ENCODE measurements at regions not wholly inside any gene's neighbourhood (a gene's known extent, or its start where the extent isn't known, plus 50 kb on each side); places are given as distances from the start of the nearest gene placed in this dataset.

DNA sequence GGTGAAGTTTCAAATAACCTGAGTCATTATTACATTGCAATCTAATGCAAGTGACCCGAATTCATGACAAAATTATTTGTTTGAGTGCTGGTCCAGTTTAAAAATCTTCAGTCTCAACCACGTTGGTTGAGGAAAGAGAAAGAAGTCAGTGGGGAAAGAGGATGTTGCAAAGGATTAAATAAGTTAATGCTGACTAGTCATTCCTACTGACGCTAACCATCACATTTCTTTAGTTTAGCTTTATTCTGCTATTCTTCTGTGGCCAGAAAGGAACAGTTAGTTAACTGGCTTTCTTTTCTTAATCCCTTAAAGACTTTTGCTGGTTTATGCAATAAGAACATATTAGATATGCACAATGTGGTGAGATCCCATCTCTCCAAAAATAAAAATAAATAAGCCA, 143.8 kb upstream of the FAM83B start:
- ChIA-PET CTCF (interaction anchor here (3.1 kb wide), 1 partner anchor 14 kb away, joined by 16 read pairs; no protein-coding TSS in a partner anchor), POLR2A (no interaction called here)
- no peak overlapping the region for H3K4me3 ChIP-seq (ENCODE audit: control insufficient read depth in 1 of 7, extremely low read depth in 1 of 7, insufficient read depth in 4 of 7, low read depth in 2 of 7, low read length in 6 of 7)
- H3K27me3 ChIP-seq (replicated peaks in 2 of 5; ENCODE audit: control insufficient read depth in 4 of 5, insufficient read depth in 5 of 5, low read length in 4 of 5): no peaks in the 10 kb centered on the region
- 100% methylated on average over 1 of the region's 3 CpGs for WGBS (ENCODE audit: insufficient coverage)
- H3K27ac ChIP-seq (ENCODE audit: insufficient read depth in 1 of 2, low read depth in 1 of 2, low read length in 2 of 2, poor library complexity in 1 of 2, severe bottlenecking in 2 of 2): no peak overlapping the region
- no peaks in the 10 kb centered on the region for H3K4me1 ChIP-seq (ENCODE audit: control extremely low read depth in 1 of 4, control insufficient read depth in 4 of 4, insufficient read depth in 4 of 4, low read length in 3 of 4)
- no peaks in the 10 kb centered on the region for H3K9me3 ChIP-seq (ENCODE audit: control extremely low read depth in 1 of 5, control insufficient read depth in 4 of 5, insufficient read depth in 2 of 5, low read depth in 1 of 5, low read length in 4 of 5)
- H3K36me3 ChIP-seq (ENCODE audit: control insufficient read depth in 4 of 4, insufficient read depth in 4 of 4, low read length in 3 of 4): no peaks in the 10 kb centered on the region
- DNase-seq: no peak

GRCh38 chr6:54706391-54706790, 140.2 kb upstream of the FAM83B start:
- no peaks in the 10 kb centered on the region for H3K27me3 ChIP-seq (replicated peaks in 2 of 5; ENCODE audit: control insufficient read depth in 4 of 5, insufficient read depth in 5 of 5, low read length in 4 of 5)
- H3K4me3 ChIP-seq (ENCODE audit: control insufficient read depth in 1 of 7, extremely low read depth in 1 of 7, insufficient read depth in 4 of 7, low read depth in 2 of 7, low read length in 6 of 7): no peak overlapping the region
- H3K4me1 ChIP-seq (ENCODE audit: control extremely low read depth in 1 of 4, control insufficient read depth in 4 of 4, insufficient read depth in 4 of 4, low read length in 3 of 4): no peaks in the 10 kb centered on the region
- ChIA-PET POLR2A (no interaction called here), CTCF (interaction anchor here (1.1 kb wide), 1 partner anchor 10 kb away, joined by 3 read pairs; no protein-coding TSS in a partner anchor)
- DNase-seq: no peak
- no peaks in the 10 kb centered on the region for H3K9me3 ChIP-seq (ENCODE audit: control extremely low read depth in 1 of 5, control insufficient read depth in 4 of 5, insufficient read depth in 2 of 5, low read depth in 1 of 5, low read length in 4 of 5)
- H3K27ac ChIP-seq (ENCODE audit: insufficient read depth in 1 of 2, low read depth in 1 of 2, low read length in 2 of 2, poor library complexity in 1 of 2, severe bottlenecking in 2 of 2): no peak overlapping the region
- no CpG with 5 or more reads among the region's 3 CpGs for WGBS (ENCODE audit: insufficient coverage)
- no peaks in the 10 kb centered on the region for H3K36me3 ChIP-seq (ENCODE audit: control insufficient read depth in 4 of 4, insufficient read depth in 4 of 4, low read length in 3 of 4)

DNA sequence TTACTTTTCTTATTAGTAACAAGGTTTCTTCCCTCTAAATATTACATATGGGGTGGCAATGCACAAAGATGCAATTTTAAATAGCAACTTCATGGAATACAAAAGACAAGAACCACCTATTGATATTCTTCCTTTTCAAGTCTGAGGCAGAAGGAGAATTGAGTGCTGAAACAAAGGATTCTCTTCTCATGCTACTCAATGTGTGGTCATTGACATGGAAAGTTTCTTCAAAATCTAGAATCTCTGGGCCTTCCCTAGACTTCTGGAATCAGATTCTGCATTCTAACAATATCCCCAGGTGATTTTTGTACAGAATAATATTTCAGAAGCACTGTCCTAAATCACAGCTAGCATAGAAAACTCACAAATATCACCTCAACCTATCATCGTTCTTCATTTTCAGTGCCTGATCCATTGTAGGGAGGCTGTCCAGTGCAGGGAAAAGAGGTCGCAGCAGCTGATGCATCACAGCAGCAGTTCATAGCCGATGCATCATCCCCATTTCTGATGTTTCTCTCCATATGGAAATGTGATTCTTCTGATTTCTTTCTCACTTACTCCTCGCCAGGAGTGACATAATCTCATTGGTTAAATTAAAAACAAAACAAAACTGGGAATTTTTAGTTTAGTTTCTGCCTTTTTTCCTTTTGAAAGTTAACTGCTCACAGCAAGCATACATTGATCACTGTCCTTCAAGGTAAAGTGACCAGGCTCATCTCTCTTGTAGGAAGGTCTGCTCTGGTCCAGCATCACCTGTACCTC, 139.5 kb upstream of the FAM83B start:
- ChIA-PET POLR2A (no interaction called here), CTCF (interaction anchor here (1.1 to 1.8 kb wide), 2 partner anchors 10 to 13 kb away, joined by 3 to 4 read pairs; no protein-coding TSS in a partner anchor)
- H3K27me3 ChIP-seq (replicated peaks in 2 of 5; ENCODE audit: control insufficient read depth in 4 of 5, insufficient read depth in 5 of 5, low read length in 4 of 5): no peaks in the 10 kb centered on the region
- no peaks in the 10 kb centered on the region for H3K36me3 ChIP-seq (ENCODE audit: control insufficient read depth in 4 of 4, insufficient read depth in 4 of 4, low read length in 3 of 4)
- DNase-seq: no peak
- H3K27ac ChIP-seq (ENCODE audit: insufficient read depth in 1 of 2, low read depth in 1 of 2, low read length in 2 of 2, poor library complexity in 1 of 2, severe bottlenecking in 2 of 2): no peak overlapping the region
- no peak overlapping the region for H3K4me3 ChIP-seq (ENCODE audit: control insufficient read depth in 1 of 7, extremely low read depth in 1 of 7, insufficient read depth in 4 of 7, low read depth in 2 of 7, low read length in 6 of 7)
- no peaks in the 10 kb centered on the region for H3K4me1 ChIP-seq (ENCODE audit: control extremely low read depth in 1 of 4, control insufficient read depth in 4 of 4, insufficient read depth in 4 of 4, low read length in 3 of 4)
- H3K9me3 ChIP-seq (ENCODE audit: control extremely low read depth in 1 of 5, control insufficient read depth in 4 of 5, insufficient read depth in 2 of 5, low read depth in 1 of 5, low read length in 4 of 5): no peaks in the 10 kb centered on the region
- 88% methylated on average over 1 of the region's 4 CpGs for WGBS (ENCODE audit: insufficient coverage)

GRCh38 chr6:54710456-54710855, 136.1 kb upstream of the FAM83B start:
- ChIA-PET POLR2A (no interaction called here), CTCF (no interaction called here)
- Histone ChIP-seq H3K9me3 (ENCODE audit: control extremely low read depth in 1 of 5, control insufficient read depth in 4 of 5, insufficient read depth in 2 of 5, low read depth in 1 of 5, low read length in 4 of 5) (no peaks in the 10 kb centered on the region), H3K4me1 (ENCODE audit: control extremely low read depth in 1 of 4, control insufficient read depth in 4 of 4, insufficient read depth in 4 of 4, low read length in 3 of 4) (no peaks in the 10 kb centered on the region), H3K27me3 (replicated peaks in 2 of 5; ENCODE audit: control insufficient read depth in 4 of 5, insufficient read depth in 5 of 5, low read length in 4 of 5) (no peaks in the 10 kb centered on the region), H3K4me3 (ENCODE audit: control insufficient read depth in 1 of 7, extremely low read depth in 1 of 7, insufficient read depth in 4 of 7, low read depth in 2 of 7, low read length in 6 of 7) (no peak overlapping the region), H3K27ac (ENCODE audit: insufficient read depth in 1 of 2, low read depth in 1 of 2, low read length in 2 of 2, poor library complexity in 1 of 2, severe bottlenecking in 2 of 2) (no peak overlapping the region), H3K36me3 (ENCODE audit: control insufficient read depth in 4 of 4, insufficient read depth in 4 of 4, low read length in 3 of 4) (no peaks in the 10 kb centered on the region)
- DNase-seq: no peak
- 100% methylated on average over 2 of the region's 2 CpGs for WGBS (ENCODE audit: insufficient coverage)

GRCh38 chr6:54716010-54716409, 130.6 kb upstream of the FAM83B start:
- no peaks in the 10 kb centered on the region for H3K36me3 ChIP-seq (ENCODE audit: control insufficient read depth in 4 of 4, insufficient read depth in 4 of 4, low read length in 3 of 4)
- no peak overlapping the region for H3K27ac ChIP-seq (ENCODE audit: insufficient read depth in 1 of 2, low read depth in 1 of 2, low read length in 2 of 2, poor library complexity in 1 of 2, severe bottlenecking in 2 of 2)
- 100% methylated on average over 5 of the region's 6 CpGs for WGBS (ENCODE audit: insufficient coverage)
- DNase-seq: no peak
- H3K4me1 ChIP-seq (ENCODE audit: control extremely low read depth in 1 of 4, control insufficient read depth in 4 of 4, insufficient read depth in 4 of 4, low read length in 3 of 4): no peaks in the 10 kb centered on the region
- no peaks in the 10 kb centered on the region for H3K9me3 ChIP-seq (ENCODE audit: control extremely low read depth in 1 of 5, control insufficient read depth in 4 of 5, insufficient read depth in 2 of 5, low read depth in 1 of 5, low read length in 4 of 5)
- no peaks in the 10 kb centered on the region for H3K27me3 ChIP-seq (replicated peaks in 2 of 5; ENCODE audit: control insufficient read depth in 4 of 5, insufficient read depth in 5 of 5, low read length in 4 of 5)
- ChIA-PET CTCF (interaction anchor here (0.8 to 2.6 kb wide), 3 partner anchors 14 to 523 kb away, joined by 5 to 16 read pairs (median 8); no protein-coding TSS in a partner anchor), POLR2A (no interaction called here)
- no peak overlapping the region for H3K4me3 ChIP-seq (ENCODE audit: control insufficient read depth in 1 of 7, extremely low read depth in 1 of 7, insufficient read depth in 4 of 7, low read depth in 2 of 7, low read length in 6 of 7)

- H3K4me1 ChIP-seq (ENCODE audit: control extremely low read depth in 1 of 4, control insufficient read depth in 4 of 4, insufficient read depth in 4 of 4, low read length in 3 of 4): no peaks in the 10 kb centered on the region
- H3K27ac ChIP-seq (ENCODE audit: insufficient read depth in 1 of 2, low read depth in 1 of 2, low read length in 2 of 2, poor library complexity in 1 of 2, severe bottlenecking in 2 of 2): no peak overlapping the region
- no peaks in the 10 kb centered on the region for H3K27me3 ChIP-seq (replicated peaks in 2 of 5; ENCODE audit: control insufficient read depth in 4 of 5, insufficient read depth in 5 of 5, low read length in 4 of 5)
- ChIA-PET POLR2A (no interaction called here), CTCF (interaction anchor here (1.2 to 2.6 kb wide), 4 partner anchors 15 to 352 kb away, joined by 3 to 16 read pairs (median 6); no protein-coding TSS in a partner anchor)
- no peak for DNase-seq
- H3K9me3 ChIP-seq (ENCODE audit: control extremely low read depth in 1 of 5, control insufficient read depth in 4 of 5, insufficient read depth in 2 of 5, low read depth in 1 of 5, low read length in 4 of 5): no peaks in the 10 kb centered on the region
- no peaks in the 10 kb centered on the region for H3K36me3 ChIP-seq (ENCODE audit: control insufficient read depth in 4 of 4, insufficient read depth in 4 of 4, low read length in 3 of 4)
- no peak overlapping the region for H3K4me3 ChIP-seq (ENCODE audit: control insufficient read depth in 1 of 7, extremely low read depth in 1 of 7, insufficient read depth in 4 of 7, low read depth in 2 of 7, low read length in 6 of 7)
- no CpG with 5 or more reads among the region's 3 CpGs for WGBS (ENCODE audit: insufficient coverage)
Observed at GRCh38 chr6:54716877-54717276, 129.7 kb upstream of the FAM83B start.

- H3K27ac ChIP-seq (ENCODE audit: insufficient read depth in 1 of 2, low read depth in 1 of 2, low read length in 2 of 2, poor library complexity in 1 of 2, severe bottlenecking in 2 of 2): no peak overlapping the region
- POLR2A ChIA-PET: no interaction called here
- no peak overlapping the region for H3K4me3 ChIP-seq (ENCODE audit: control insufficient read depth in 1 of 7, extremely low read depth in 1 of 7, insufficient read depth in 4 of 7, low read depth in 2 of 7, low read length in 6 of 7)
- no peaks in the 10 kb centered on the region for H3K4me1 ChIP-seq (ENCODE audit: control extremely low read depth in 1 of 4, control insufficient read depth in 4 of 4, insufficient read depth in 4 of 4, low read length in 3 of 4)
- WGBS (ENCODE audit: insufficient coverage): 20% methylated on average over 1 of the region's 5 CpGs
- CTCF ChIA-PET: interaction anchor here (0.9 to 2.6 kb wide), 12 partner anchors 9 to 530 kb away, joined by 3 to 16 read pairs (median 4); no protein-coding TSS in a partner anchor
- no peaks in the 10 kb centered on the region for H3K9me3 ChIP-seq (ENCODE audit: control extremely low read depth in 1 of 5, control insufficient read depth in 4 of 5, insufficient read depth in 2 of 5, low read depth in 1 of 5, low read length in 4 of 5)
- no peaks in the 10 kb centered on the region for H3K36me3 ChIP-seq (ENCODE audit: control insufficient read depth in 4 of 4, insufficient read depth in 4 of 4, low read length in 3 of 4)
- H3K27me3 ChIP-seq (replicated peaks in 2 of 5; ENCODE audit: control insufficient read depth in 4 of 5, insufficient read depth in 5 of 5, low read length in 4 of 5): no peaks in the 10 kb centered on the region
- DNase-seq: peak; percentile 52 to 63 (median 54)
Observed at GRCh38 chr6:54717849-54718455, 128.6 kb upstream of the FAM83B start.

All from common myeloid progenitor, CD34-positive (primary cell).